Karpas-422 (cell line): ENCODE measurements at regions not wholly inside any gene's neighbourhood (a gene's known extent, or its start where the extent isn't known, plus 50 kb on each side); places are given as distances from the start of the nearest gene placed in this dataset.

Source experiments
- DNase-seq: peaks from one replicate; pipeline ENCODE4 v3.0.0-alpha.2; 2015
- H2AFZ ChIP-seq: fragments of 200-600 bp; sonication (generic); 2 replicates; pipeline ENCODE4 v1.6.1; 2014; ENCODE audit warnings: antibody characterized with exemption, low read length, mixed read lengths
- H3K27ac ChIP-seq: fragments of 200-600 bp; sonication (generic); 2 replicates; pipeline ENCODE4 v1.5.1; 2014; ENCODE audit warnings: mild to moderate bottlenecking, low read length, moderate library complexity
- H3K27me3 ChIP-seq: fragments of 200-600 bp; sonication (generic); 2 replicates; pipeline ENCODE4 v1.6.1; 2014; ENCODE audit warnings: low read length, mixed read lengths
- H3K36me3 ChIP-seq: fragments of 200-600 bp; sonication (generic); 2 replicates; pipeline ENCODE4 v1.6.1; 2014; ENCODE audit warnings: low read length, mixed read lengths; ENCODE audit not compliant: insufficient read depth
- H3K4me1 ChIP-seq: fragments of 200-600 bp; sonication (generic); 2 replicates; pipeline ENCODE4 v1.6.1; 2014; ENCODE audit warnings: mild to moderate bottlenecking, low read length, mixed read lengths
- H3K4me2 ChIP-seq: fragments of 200-600 bp; sonication (generic); 2 replicates; pipeline ENCODE4 v1.6.1; 2014; ENCODE audit warnings: low read length, low read depth, mild to moderate bottlenecking; ENCODE audit not compliant: poor library complexity, severe bottlenecking
- H3K4me3 ChIP-seq: fragments of 200-600 bp; sonication (generic); 2 replicates; pipeline ENCODE4 v1.5.1; 2014; ENCODE audit warnings: mild to moderate bottlenecking, antibody characterized with exemption, low read length, mixed read lengths
- H3K79me2 ChIP-seq: fragments of 200-600 bp; sonication (generic); 2 replicates; pipeline ENCODE4 v1.6.1; 2014; ENCODE audit warnings: mild to moderate bottlenecking, low read length, mixed read lengths
- H3K9ac ChIP-seq: fragments of 200-600 bp; sonication (generic); 2 replicates; pipeline ENCODE4 v1.6.0; 2014; ENCODE audit warnings: low read length
- H3K9me2 ChIP-seq: fragments of 200-600 bp; sonication (generic), shearing (Covaris generic); replicated peaks from 2 replicates; pipeline ENCODE4 v1.6.0; 2014; ENCODE audit warnings: mild to moderate bottlenecking, low read length, moderate library complexity; ENCODE audit not compliant: insufficient read depth
- H3K9me3 ChIP-seq: fragments of 300-700, 200-600 bp; sonication (generic); 2 replicates; pipeline ENCODE4 v1.6.1; 2014; ENCODE audit warnings: low read length, mixed read lengths
- H4K20me1 ChIP-seq: fragments of 200-600 bp; sonication (generic); 2 replicates; pipeline ENCODE4 v1.6.1; 2014; ENCODE audit warnings: mild to moderate bottlenecking, antibody characterized with exemption, low read length, low read depth; ENCODE audit not compliant: insufficient read depth

- no peaks in the 10 kb centered on the region for H3K9me3 ChIP-seq
- H3K36me3 ChIP-seq: no peaks in the 10 kb centered on the region
- no peaks in the 10 kb centered on the region for H3K9me2 ChIP-seq
- no peak overlapping the region for H2AFZ ChIP-seq
- no peaks in the 10 kb centered on the region for H3K79me2 ChIP-seq
- no peaks in the 10 kb centered on the region for H4K20me1 ChIP-seq
- no peak overlapping the region for H3K27ac ChIP-seq
- no peak overlapping the region for H3K4me3 ChIP-seq
- H3K4me1 ChIP-seq: no peaks in the 10 kb centered on the region
- H3K27me3 ChIP-seq: no peaks in the 10 kb centered on the region
- H3K9ac ChIP-seq: no peak overlapping the region
- H3K4me2 ChIP-seq: no peak overlapping the region
- no peak for DNase-seq
Observed at GRCh38 chr11:59302991-59303390, 55.7 kb upstream of the OR5AN1 start.

GRCh38 chr11:59295435-59295834, 63.3 kb upstream of the OR5AN1 start:
- Histone ChIP-seq H3K4me2 (no peak overlapping the region), H2AFZ (no peak overlapping the region), H3K79me2 (no peaks in the 10 kb centered on the region), H4K20me1 (no peaks in the 10 kb centered on the region), H3K4me3 (no peak overlapping the region), H3K4me1 (no peaks in the 10 kb centered on the region), H3K9ac (no peak overlapping the region), H3K9me3 (no peaks in the 10 kb centered on the region), H3K27ac (no peak overlapping the region), H3K36me3 (no peaks in the 10 kb centered on the region), H3K9me2 (no peaks in the 10 kb centered on the region), H3K27me3 (no peaks in the 10 kb centered on the region)
- no peak for DNase-seq

GRCh38 chr11:59292611-59293010, 66.1 kb upstream of the OR5AN1 start:
- H3K9ac ChIP-seq: no peak overlapping the region
- no peaks in the 10 kb centered on the region for H4K20me1 ChIP-seq
- no peak for DNase-seq

GRCh38 chr11:59291228-59291627, 67.5 kb upstream of the OR5AN1 start:
- Histone ChIP-seq H3K36me3 (no peaks in the 10 kb centered on the region), H3K27me3 (no peaks in the 10 kb centered on the region), H3K27ac (no peak overlapping the region), H3K4me1 (peaks cover 17% of the 10 kb centered on the region), H3K9me2 (no peaks in the 10 kb centered on the region), H3K4me3 (no peak overlapping the region), H2AFZ (no peak overlapping the region), H4K20me1 (no peaks in the 10 kb centered on the region), H3K79me2 (no peaks in the 10 kb centered on the region), H3K9me3 (no peaks in the 10 kb centered on the region), H3K9ac (no peak overlapping the region), H3K4me2 (no peak overlapping the region)
- DNase-seq: no peak

More at GRCh38 chr11:59292611-59293010, 66.1 kb upstream of the OR5AN1 start:
- Histone ChIP-seq H3K9me3 (no peaks in the 10 kb centered on the region), H3K27me3 (no peaks in the 10 kb centered on the region), H2AFZ (no peak overlapping the region), H3K4me2 (no peak overlapping the region), H3K4me1 (peaks cover 14% of the 10 kb centered on the region), H3K79me2 (no peaks in the 10 kb centered on the region), H3K9me2 (no peaks in the 10 kb centered on the region), H3K27ac (no peak overlapping the region), H3K36me3 (no peaks in the 10 kb centered on the region), H3K4me3 (no peak overlapping the region)

- peak overlapping the region; percentile 22; the same call in 1 of the 2 replicates for H3K9ac ChIP-seq
- no peaks in the 10 kb centered on the region for H4K20me1 ChIP-seq
- no peaks in the 10 kb centered on the region for H3K9me3 ChIP-seq
- peak overlapping the region; percentile 22 for H3K4me2 ChIP-seq
- peak; percentile 70 for DNase-seq
- no peaks in the 10 kb centered on the region for H3K9me2 ChIP-seq
- no peaks in the 10 kb centered on the region for H3K36me3 ChIP-seq
- peaks cover 34% of the 10 kb centered on the region for H3K4me1 ChIP-seq
- H3K4me3 ChIP-seq: peak overlapping the region; percentile 2; the same call in 1 of the 2 replicates
- H3K79me2 ChIP-seq: no peaks in the 10 kb centered on the region
- no peak overlapping the region for H3K27ac ChIP-seq
- H2AFZ ChIP-seq: no peak overlapping the region
- H3K27me3 ChIP-seq: no peaks in the 10 kb centered on the region
Observed at GRCh38 chr11:59289356-59290181, 69.1 kb upstream of the OR5AN1 start.

GRCh38 chr11:59285716-59286260, 72.9 kb upstream of the OR5AN1 start:
- peaks cover 53% of the 10 kb centered on the region for H3K4me1 ChIP-seq
- H4K20me1 ChIP-seq: no peaks in the 10 kb centered on the region
- no peak overlapping the region for H3K4me2 ChIP-seq
- H3K27me3 ChIP-seq: no peaks in the 10 kb centered on the region
- no peaks in the 10 kb centered on the region for H3K9me2 ChIP-seq
- H3K27ac ChIP-seq: no peak overlapping the region
- no peak overlapping the region for H3K4me3 ChIP-seq
- no peaks in the 10 kb centered on the region for H3K9me3 ChIP-seq
- no peaks in the 10 kb centered on the region for H3K36me3 ChIP-seq
- no peak for DNase-seq
- no peak overlapping the region for H3K9ac ChIP-seq
- no peaks in the 10 kb centered on the region for H3K79me2 ChIP-seq
- H2AFZ ChIP-seq: 0 out of 2 replicates have a peak overlapping the region, but pooled peaks have one; percentile 23

GRCh38 chr11:59284773-59285129, 72.0 kb upstream of the MPEG1 start:
- peak overlapping the region; percentile 69 for H3K9ac ChIP-seq
- H2AFZ ChIP-seq: peak overlapping the region; percentile 83

GRCh38 chr11:59283825-59284772, 71.4 kb upstream of the MPEG1 start:
- H3K4me2 ChIP-seq: peak overlapping the region; percentile 74
- H3K4me1 ChIP-seq: peaks cover 44% of the 10 kb centered on the region
- peak overlapping the region; percentile 69 for H3K9ac ChIP-seq
- H3K79me2 ChIP-seq: no peaks in the 10 kb centered on the region
- peak overlapping the region; percentile 45 for H3K4me3 ChIP-seq
- H3K9me3 ChIP-seq: no peaks in the 10 kb centered on the region
- peak overlapping the region; percentile 94 for H3K27ac ChIP-seq
- no peaks in the 10 kb centered on the region for H4K20me1 ChIP-seq
- no peaks in the 10 kb centered on the region for H3K27me3 ChIP-seq
- H3K36me3 ChIP-seq: no peaks in the 10 kb centered on the region
- peak overlapping the region; percentile 83 for H2AFZ ChIP-seq
- peak; percentile 91 for DNase-seq
- H3K9me2 ChIP-seq: no peaks in the 10 kb centered on the region

More at GRCh38 chr11:59284773-59285129, 72.0 kb upstream of the MPEG1 start:
- Histone ChIP-seq H3K36me3 (no peaks in the 10 kb centered on the region), H3K4me3 (peak overlapping the region; percentile 45; the same call in 1 of the 2 replicates), H3K9me3 (no peaks in the 10 kb centered on the region), H3K27me3 (no peaks in the 10 kb centered on the region), H3K27ac (peak overlapping the region; percentile 94), H3K4me1 (peaks cover 51% of the 10 kb centered on the region), H3K79me2 (no peaks in the 10 kb centered on the region), H3K9me2 (no peaks in the 10 kb centered on the region), H3K4me2 (peak overlapping the region; percentile 74), H4K20me1 (no peaks in the 10 kb centered on the region)
- no peak for DNase-seq
